ENCODE measurements at regions not wholly inside any gene's neighbourhood (a gene's known extent, or its start where the extent isn't known, plus 50 kb on each side); places are given as distances from the start of the nearest gene placed in this dataset.

- no peak for TF ChIP-seq CTCF (IDR thresholded peaks at IDR 0.05; ENCODE audit: low read length)
- no peak for TF ChIP-seq EZH2phosphoT487 (IDR thresholded peaks at IDR 0.05; ENCODE audit: low read length)
- no peak for TF ChIP-seq EZH2 (optimal IDR thresholded peaks at IDR 0.05; ENCODE audit: low read depth, low read length)
Observed at GRCh38 chr2:15814946-15815345, 125.4 kb upstream of the MYCN start.
